Neural cell (in vitro differentiated cells): ENCODE measurements at regions not wholly inside any gene's neighbourhood (a gene's known extent, or its start where the extent isn't known, plus 50 kb on each side); places are given as distances from the start of the nearest gene placed in this dataset.

Experiments
- CTCF ChIP-seq: fragments of 450-650 bp; IDR thresholded peaks from 2 replicates; pipeline ENCODE4 v1.5.1; 2014; ENCODE audit warnings: antibody characterized with exemption, mild to moderate bottlenecking, moderate library complexity; ENCODE audit not compliant: poor library complexity, severe bottlenecking
- EP300 ChIP-seq: fragments of 450-650 bp; conservative IDR thresholded peaks from 2 replicates; pipeline ENCODE4 v1.6.1; 2014; ENCODE audit warnings: antibody characterized with exemption, mild to moderate bottlenecking, moderate library complexity; ENCODE audit not compliant: poor library complexity, severe bottlenecking
- RAD21 ChIP-seq: fragments of 450-650 bp; conservative IDR thresholded peaks from 2 replicates; pipeline ENCODE4 v1.6.1; 2014; ENCODE audit warnings: antibody characterized with exemption, mild to moderate bottlenecking, moderate library complexity
- REST ChIP-seq: IDR thresholded peaks from 2 replicates; pipeline ENCODE4 v1.6.1; 2012; ENCODE audit warnings: borderline replicate concordance

GRCh38 chr7:79951415-79951814 lies 183.2 kb upstream of the GNAI1 start:
- TF ChIP-seq RAD21: no peak
- no peak for TF ChIP-seq CTCF
- no peak for TF ChIP-seq REST
- no peak for TF ChIP-seq EP300
